ENCODE measurements at regions not wholly inside any gene's neighbourhood (a gene's known extent, or its start where the extent isn't known, plus 50 kb on each side); places are given as distances from the start of the nearest gene placed in this dataset.

GRCh38 chr13:79937771-79938216, 403.1 kb downstream of the SPRY2 start:
- H3K36me3 Mint-ChIP-seq (ENCODE audit: low read depth), result peaks cover 5% of the 10 kb centered on the region
- H3K4me1 Mint-ChIP-seq (ENCODE audit: low read depth), result peaks cover 69% of the 10 kb centered on the region
- no peak overlapping the region for H3K4me3 Mint-ChIP-seq
- TF ChIP-seq CTCF (IDR thresholded peaks at IDR 0.05), result no peak
- peak overlapping the region; percentile 98 for H3K27ac Mint-ChIP-seq
- H3K27me3 Mint-ChIP-seq (ENCODE audit: insufficient read depth), result no peaks in the 10 kb centered on the region; the same call in 1 of the 2 replicates
- H3K9me3 Mint-ChIP-seq, result no peaks in the 10 kb centered on the region
- DNase-seq, result no peak

- Mint-ChIP-seq H3K4me3 (peak overlapping the region; percentile 80), H3K27me3 (ENCODE audit: insufficient read depth) (no peaks in the 10 kb centered on the region; the same call in 1 of the 2 replicates), H3K27ac (peak overlapping the region; percentile 98), H3K9me3 (no peaks in the 10 kb centered on the region), H3K36me3 (ENCODE audit: low read depth) (peaks cover 5% of the 10 kb centered on the region), H3K4me1 (ENCODE audit: low read depth) (peaks cover 74% of the 10 kb centered on the region)
- no peak for DNase-seq
- TF ChIP-seq CTCF (IDR thresholded peaks at IDR 0.05), result no peak
Observed at GRCh38 chr13:79937311-79937710, 403.6 kb downstream of the SPRY2 start.

- H3K4me3 Mint-ChIP-seq, result peak overlapping the region; percentile 80
- H3K9me3 Mint-ChIP-seq, result no peaks in the 10 kb centered on the region
- H3K27me3 Mint-ChIP-seq (ENCODE audit: insufficient read depth), result no peaks in the 10 kb centered on the region; the same call in 1 of the 2 replicates
- peak; percentile 100 for DNase-seq
- TF ChIP-seq CTCF (IDR thresholded peaks at IDR 0.05), result no peak
- H3K4me1 Mint-ChIP-seq (ENCODE audit: low read depth), result peaks cover 76% of the 10 kb centered on the region
- peak overlapping the region; percentile 98 for H3K27ac Mint-ChIP-seq
- peaks cover 4% of the 10 kb centered on the region for H3K36me3 Mint-ChIP-seq (ENCODE audit: low read depth)
Observed at GRCh38 chr13:79936368-79937136, 404.4 kb downstream of the SPRY2 start.

GRCh38 chr13:79935121-79935520, 405.8 kb downstream of the SPRY2 start:
- DNase-seq, result peak; percentile 33
- no peak for TF ChIP-seq CTCF (IDR thresholded peaks at IDR 0.05)
- H3K27ac Mint-ChIP-seq, result peak overlapping the region; percentile 98
- H3K4me3 Mint-ChIP-seq, result peak overlapping the region; percentile 51
- H3K27me3 Mint-ChIP-seq (ENCODE audit: insufficient read depth), result no peaks in the 10 kb centered on the region; the same call in 1 of the 2 replicates
- peaks cover 69% of the 10 kb centered on the region for H3K4me1 Mint-ChIP-seq (ENCODE audit: low read depth)
- peaks cover 4% of the 10 kb centered on the region; the same call in 1 of the 2 replicates for H3K9me3 Mint-ChIP-seq
- H3K36me3 Mint-ChIP-seq (ENCODE audit: low read depth), result peaks cover 11% of the 10 kb centered on the region; the same call in 1 of the 2 replicates

- no peaks in the 10 kb centered on the region; the same call in 1 of the 2 replicates for H3K27me3 Mint-ChIP-seq (ENCODE audit: insufficient read depth)
- H3K9me3 Mint-ChIP-seq, result peaks cover 5% of the 10 kb centered on the region; the same call in 1 of the 2 replicates
- no peak overlapping the region for H3K4me3 Mint-ChIP-seq
Observed at GRCh38 chr13:79933389-79933788, 407.5 kb downstream of the SPRY2 start.

More at GRCh38 chr13:79933389-79933788, 407.5 kb downstream of the SPRY2 start:
- Mint-ChIP-seq H3K4me1 (ENCODE audit: low read depth) (peaks cover 61% of the 10 kb centered on the region), H3K27ac (peak overlapping the region; percentile 36; the same call in 1 of the 2 replicates), H3K36me3 (ENCODE audit: low read depth) (peaks cover 11% of the 10 kb centered on the region; the same call in 1 of the 2 replicates)
- no peak for DNase-seq
- no peak for TF ChIP-seq CTCF (IDR thresholded peaks at IDR 0.05)

Data from HFFc6 (cell line).